Activated CD4-positive, alpha-beta memory T cell treated with anti-CD3 and anti-CD28 coated beads, Interleukin-2, amount 10 ng/mL, durations not matched to agents 7 days and 5 days (primary cell): ENCODE measurements at regions not wholly inside any gene's neighbourhood (a gene's known extent, or its start where the extent isn't known, plus 50 kb on each side); places are given as distances from the start of the nearest gene placed in this dataset.
"Not testable (repeated sequence)": the region's sequence is repeated elsewhere in the genome, so short reads cannot be mapped to it uniquely, and the experiment has no call there.

ENCODE experiments used
- CTCF ChIA-PET: fragments of 350-600 bp; sonication (Branson Sonifier 250); formaldehyde crosslinking; loops from one replicate; lab custom pipeline; 2021; ENCODE audit warnings: antibody characterized with exemption, inconsistent platforms; lab: Charles Lee
- POLR2A ChIA-PET: fragments of 350-600 bp; sonication (Branson Sonifier 250); formaldehyde crosslinking; loops from one replicate; lab custom pipeline; 2021; ENCODE audit warnings: antibody characterized with exemption; lab: Charles Lee
- DNase-seq: peaks from one replicate; pipeline ENCODE4 v3.0.0-alpha.2; 2020
- H3K27ac Mint-ChIP-seq: one replicate; pipeline ENCODE4 v1.8.0; 2021; ENCODE audit warnings: mild to moderate bottlenecking, mixed read lengths
- H3K27me3 Mint-ChIP-seq: one replicate; pipeline ENCODE4 v1.8.0; 2021; ENCODE audit warnings: mixed read lengths
- H3K36me3 Mint-ChIP-seq: one replicate; pipeline ENCODE4 v1.8.0; 2021; ENCODE audit warnings: low read depth, mixed read lengths
- H3K4me1 Mint-ChIP-seq: one replicate; pipeline ENCODE4 v1.8.0; 2021; ENCODE audit warnings: mixed read lengths
- H3K4me3 Mint-ChIP-seq: one replicate; pipeline ENCODE4 v1.8.0; 2021; ENCODE audit warnings: mild to moderate bottlenecking, mixed read lengths
- H3K9me3 Mint-ChIP-seq: one replicate; pipeline ENCODE4 v1.8.0; 2021; ENCODE audit warnings: mixed read lengths

- H3K9me3 Mint-ChIP-seq: peaks cover 3% of the 10 kb centered on the region
- no peaks in the 10 kb centered on the region for H3K27me3 Mint-ChIP-seq
- H3K4me3 Mint-ChIP-seq: no peak overlapping the region
- no peak for DNase-seq
- POLR2A ChIA-PET: no interaction called here
- CTCF ChIA-PET: no interaction called here
- no peak overlapping the region for H3K27ac Mint-ChIP-seq
- H3K36me3 Mint-ChIP-seq: no peaks in the 10 kb centered on the region
- H3K4me1 Mint-ChIP-seq: no peaks in the 10 kb centered on the region
These were observed 707.5 kb upstream of the FSHR start for GRCh38 chr2:49861821-49862220.

GRCh38 chr2:49860834-49861233 lies 706.5 kb upstream of the FSHR start:
- peaks cover 3% of the 10 kb centered on the region for H3K9me3 Mint-ChIP-seq
- H3K36me3 Mint-ChIP-seq: no peaks in the 10 kb centered on the region
- DNase-seq: no peak
- no peaks in the 10 kb centered on the region for H3K27me3 Mint-ChIP-seq
- CTCF ChIA-PET: no interaction called here
- H3K27ac Mint-ChIP-seq: no peak overlapping the region
- no peaks in the 10 kb centered on the region for H3K4me1 Mint-ChIP-seq
- no peak overlapping the region for H3K4me3 Mint-ChIP-seq
- POLR2A ChIA-PET: no interaction called here

GRCh38 chr2:49860170-49860569 lies 705.9 kb upstream of the FSHR start:
- Mint-ChIP-seq H3K4me3 (no peak overlapping the region), H3K27me3 (no peaks in the 10 kb centered on the region), H3K36me3 (no peaks in the 10 kb centered on the region), H3K9me3 (peaks cover 3% of the 10 kb centered on the region), H3K4me1 (no peaks in the 10 kb centered on the region), H3K27ac (no peak overlapping the region)
- POLR2A ChIA-PET: no interaction called here
- CTCF ChIA-PET: no interaction called here
- no peak for DNase-seq

GRCh38 chr2:49858657-49859056 lies 704.3 kb upstream of the FSHR start:
- no peak overlapping the region for H3K27ac Mint-ChIP-seq
- CTCF ChIA-PET: no interaction called here
- H3K4me3 Mint-ChIP-seq: no peak overlapping the region
- H3K27me3 Mint-ChIP-seq: no peaks in the 10 kb centered on the region
- H3K9me3 Mint-ChIP-seq: peaks cover 3% of the 10 kb centered on the region
- POLR2A ChIA-PET: no interaction called here
- no peak for DNase-seq
- no peaks in the 10 kb centered on the region for H3K36me3 Mint-ChIP-seq
- H3K4me1 Mint-ChIP-seq: no peaks in the 10 kb centered on the region

- no peak overlapping the region for H3K27ac Mint-ChIP-seq
- DNase-seq: no peak
- H3K27me3 Mint-ChIP-seq: no peaks in the 10 kb centered on the region
These were observed 703.8 kb upstream of the FSHR start for GRCh38 chr2:49858113-49858490.

GRCh38 chr2:49857371-49858112 lies 703.2 kb upstream of the FSHR start:
- Mint-ChIP-seq H3K4me3 (no peak overlapping the region), H3K4me1 (no peaks in the 10 kb centered on the region), H3K27me3 (no peaks in the 10 kb centered on the region), H3K36me3 (no peaks in the 10 kb centered on the region), H3K9me3 (peaks cover 3% of the 10 kb centered on the region), H3K27ac (no peak overlapping the region)
- POLR2A ChIA-PET: no interaction called here
- CTCF ChIA-PET: no interaction called here
- DNase-seq: no peak

More at GRCh38 chr2:49858113-49858490, 703.8 kb upstream of the FSHR start:
- peaks cover 3% of the 10 kb centered on the region for H3K9me3 Mint-ChIP-seq
- H3K4me1 Mint-ChIP-seq: no peaks in the 10 kb centered on the region
- no peak overlapping the region for H3K4me3 Mint-ChIP-seq
- ChIA-PET CTCF (no interaction called here), POLR2A (no interaction called here)
- H3K36me3 Mint-ChIP-seq: no peaks in the 10 kb centered on the region

GRCh38 chr2:49845671-49846070 lies 691.4 kb upstream of the FSHR start:
- Mint-ChIP-seq H3K36me3 (no peaks in the 10 kb centered on the region), H3K27me3 (no peaks in the 10 kb centered on the region), H3K4me1 (no peaks in the 10 kb centered on the region), H3K9me3 (peaks cover 3% of the 10 kb centered on the region), H3K4me3 (no peak overlapping the region), H3K27ac (no peak overlapping the region)
- ChIA-PET CTCF (no interaction called here), POLR2A (no interaction called here)
- DNase-seq: no peak

GRCh38 chr2:49845021-49845420 lies 690.7 kb upstream of the FSHR start:
- ChIA-PET POLR2A (no interaction called here), CTCF (no interaction called here)
- H3K27ac Mint-ChIP-seq: no peak overlapping the region
- H3K4me3 Mint-ChIP-seq: no peak overlapping the region
- H3K36me3 Mint-ChIP-seq: no peaks in the 10 kb centered on the region
- peaks cover 3% of the 10 kb centered on the region for H3K9me3 Mint-ChIP-seq
- no peaks in the 10 kb centered on the region for H3K4me1 Mint-ChIP-seq
- no peak for DNase-seq
- no peaks in the 10 kb centered on the region for H3K27me3 Mint-ChIP-seq

GRCh38 chr2:49844113-49844512 lies 689.8 kb upstream of the FSHR start:
- H3K4me1 Mint-ChIP-seq, H3K27ac Mint-ChIP-seq, POLR2A ChIA-PET, H3K9me3 Mint-ChIP-seq, H3K36me3 Mint-ChIP-seq, H3K4me3 Mint-ChIP-seq, H3K27me3 Mint-ChIP-seq, CTCF ChIA-PET, DNase-seq: not testable (repeated sequence)

GRCh38 chr2:49843314-49843713 lies 689.0 kb upstream of the FSHR start:
- ChIA-PET POLR2A (no interaction called here), CTCF (no interaction called here)
- no peak for DNase-seq
- H3K36me3 Mint-ChIP-seq: no peaks in the 10 kb centered on the region
- H3K27ac Mint-ChIP-seq: no peak overlapping the region
- no peaks in the 10 kb centered on the region for H3K27me3 Mint-ChIP-seq
- peaks cover 3% of the 10 kb centered on the region for H3K9me3 Mint-ChIP-seq
- H3K4me1 Mint-ChIP-seq: no peaks in the 10 kb centered on the region
- no peak overlapping the region for H3K4me3 Mint-ChIP-seq

- ChIA-PET CTCF (no interaction called here), POLR2A (no interaction called here)
These were observed 686.2 kb upstream of the FSHR start for GRCh38 chr2:49840428-49840975.

GRCh38 chr2:49839818-49840217 lies 685.5 kb upstream of the FSHR start:
- CTCF ChIA-PET: no interaction called here
- POLR2A ChIA-PET: no interaction called here
- Mint-ChIP-seq H3K27ac (no peak overlapping the region), H3K9me3 (peaks cover 3% of the 10 kb centered on the region), H3K4me1 (no peaks in the 10 kb centered on the region), H3K27me3 (no peaks in the 10 kb centered on the region), H3K36me3 (no peaks in the 10 kb centered on the region), H3K4me3 (no peak overlapping the region)
- DNase-seq: no peak

More at GRCh38 chr2:49840428-49840975, 686.2 kb upstream of the FSHR start:
- H3K27ac Mint-ChIP-seq: no peak overlapping the region
- peaks cover 3% of the 10 kb centered on the region for H3K9me3 Mint-ChIP-seq
- H3K36me3 Mint-ChIP-seq: no peaks in the 10 kb centered on the region
- H3K27me3 Mint-ChIP-seq: no peaks in the 10 kb centered on the region
- no peak for DNase-seq
- H3K4me1 Mint-ChIP-seq: no peaks in the 10 kb centered on the region
- H3K4me3 Mint-ChIP-seq: no peak overlapping the region

- no peaks in the 10 kb centered on the region for H3K36me3 Mint-ChIP-seq
- H3K4me1 Mint-ChIP-seq: no peaks in the 10 kb centered on the region
- no peak for DNase-seq
- H3K27me3 Mint-ChIP-seq: no peaks in the 10 kb centered on the region
- H3K27ac Mint-ChIP-seq: no peak overlapping the region
- ChIA-PET CTCF (no interaction called here), POLR2A (no interaction called here)
- no peak overlapping the region for H3K4me3 Mint-ChIP-seq
- H3K9me3 Mint-ChIP-seq: peaks cover 3% of the 10 kb centered on the region
These were observed 683.4 kb upstream of the FSHR start for GRCh38 chr2:49837561-49838293.
